HEK293T (cell line): ENCODE measurements at regions not wholly inside any gene's neighbourhood (a gene's known extent, or its start where the extent isn't known, plus 50 kb on each side); places are given as distances from the start of the nearest gene placed in this dataset.
"Not testable (repeated sequence)": the region's sequence is repeated elsewhere in the genome, so short reads cannot be mapped to it uniquely, and the experiment has no call there.

Experiments used
- CTCF ChIA-PET: fragments of 350-600 bp; formaldehyde crosslinking; extraction: SDS; loops from one replicate; lab custom pipeline; 2021; ENCODE audit warnings: antibody characterized with exemption, inconsistent platforms; lab: Yijun Ruan, JAX
- POLR2A ChIA-PET: fragments of 350-600 bp; formaldehyde crosslinking; extraction: SDS; loops from one replicate; lab custom pipeline; 2020; ENCODE audit warnings: antibody characterized with exemption, inconsistent platforms; lab: Yijun Ruan, JAX
- DNase-seq: peaks from one replicate; pipeline ENCODE4 v3.0.0; 2012; ENCODE audit warnings: mixed read lengths; ENCODE audit errors: extremely low spot score
- ARNT ChIP-seq: fragments of 450-650 bp; IDR thresholded peaks from 2 replicates; pipeline ENCODE4 v1.6.1; 2017; ENCODE audit warnings: mild to moderate bottlenecking
- BHLHE40 ChIP-seq: fragments of 450-650 bp; IDR thresholded peaks from 2 replicates; pipeline ENCODE4 v1.6.1; 2016; ENCODE audit warnings: mild to moderate bottlenecking, moderate library complexity, borderline replicate concordance
- CTBP1 ChIP-seq: fragments of 450-650 bp; IDR thresholded peaks from 2 replicates; pipeline ENCODE4 v1.6.1; 2016; ENCODE audit warnings: borderline replicate concordance
- ELF4 ChIP-seq: fragments of 450-650 bp; IDR thresholded peaks from 2 replicates; pipeline ENCODE4 v1.6.1; 2017; ENCODE audit warnings: antibody characterized with exemption
- FOXA1 ChIP-seq: fragments of 450-650 bp; IDR thresholded peaks from 2 replicates; pipeline ENCODE4 v1.6.1; 2016; ENCODE audit warnings: mild to moderate bottlenecking
- FOXK2 ChIP-seq: fragments of 450-650 bp; IDR thresholded peaks from 2 replicates; pipeline ENCODE4 v1.6.1; 2016; ENCODE audit warnings: mild to moderate bottlenecking
- FOXM1 ChIP-seq: fragments of 450-650 bp; IDR thresholded peaks from 2 replicates; pipeline ENCODE4 v1.6.1; 2017; ENCODE audit warnings: mild to moderate bottlenecking, borderline replicate concordance
- HDGF ChIP-seq: fragments of 450-650 bp; IDR thresholded peaks from 2 replicates; pipeline ENCODE4 v1.6.1; 2017; ENCODE audit warnings: antibody characterized with exemption, borderline replicate concordance
- L3MBTL2 ChIP-seq: fragments of 450-650 bp; conservative IDR thresholded peaks from 2 replicates; pipeline ENCODE4 v1.6.1; 2016; ENCODE audit warnings: mild to moderate bottlenecking
- LEF1 ChIP-seq: fragments of 450-650 bp; IDR thresholded peaks from 2 replicates; pipeline ENCODE4 v1.6.1; 2017; ENCODE audit warnings: mild to moderate bottlenecking, borderline replicate concordance
- NFRKB ChIP-seq: fragments of 450-650 bp; IDR thresholded peaks from 2 replicates; pipeline ENCODE4 v1.6.1; 2016; ENCODE audit warnings: mild to moderate bottlenecking, moderate library complexity
- PKNOX1 ChIP-seq: fragments of 450-650 bp; IDR thresholded peaks from 2 replicates; pipeline ENCODE4 v1.6.1; 2016
- SUZ12 ChIP-seq: fragments of 450-650 bp; IDR thresholded peaks from 2 replicates; pipeline ENCODE4 v1.6.1; 2016; ENCODE audit warnings: mild to moderate bottlenecking
- TARDBP ChIP-seq: fragments of 450-650 bp; IDR thresholded peaks from 2 replicates; pipeline ENCODE4 v1.6.1; 2016
- ZNF384 ChIP-seq: fragments of 450-650 bp; IDR thresholded peaks from 2 replicates; pipeline ENCODE4 v1.6.1; 2016

- CTCF ChIA-PET: no interaction called here
- no peak for DNase-seq
- TF ChIP-seq CTBP1: no peak
- TF ChIP-seq ZNF384: no peak
- no peak for TF ChIP-seq PKNOX1
- no peak for TF ChIP-seq FOXA1
- TF ChIP-seq HDGF: no peak
- POLR2A ChIA-PET: no interaction called here
Measured at GRCh38 chr4:107509615-107510014, 210.4 kb downstream of the PAPSS1 start.

GRCh38 chr4:107500551-107500950 lies 219.5 kb downstream of the PAPSS1 start:
- no peak for DNase-seq
- TF ChIP-seq FOXM1 (no peak), CTBP1 (no peak), PKNOX1 (no peak), SUZ12 (no peak), TARDBP (no peak), FOXK2 (no peak), BHLHE40 (no peak), ELF4 (no peak), ARNT (no peak)
- POLR2A ChIA-PET: no interaction called here
- CTCF ChIA-PET: no interaction called here

GRCh38 chr4:107497054-107497453 lies 223.0 kb downstream of the PAPSS1 start:
- TF ChIP-seq ELF4: no peak
- POLR2A ChIA-PET: no interaction called here
- no peak for DNase-seq
- CTCF ChIA-PET: no interaction called here

- TF ChIP-seq ZNF384: no peak
- TF ChIP-seq ARNT: no peak
- TF ChIP-seq L3MBTL2: no peak
- no peak for TF ChIP-seq ELF4
- TF ChIP-seq BHLHE40: no peak
- POLR2A ChIA-PET: no interaction called here
- CTCF ChIA-PET: no interaction called here
- no peak for DNase-seq
Measured at GRCh38 chr4:107492566-107492965, 227.5 kb downstream of the PAPSS1 start.

- ChIA-PET POLR2A (no interaction called here), CTCF (no interaction called here)
- TF ChIP-seq ELF4 (no peak), ZNF384 (no peak), FOXK2 (no peak), CTBP1 (no peak), FOXA1 (no peak), SUZ12 (no peak), FOXM1 (no peak), LEF1 (no peak), BHLHE40 (no peak), ARNT (no peak)
- DNase-seq: no peak
Measured at GRCh38 chr4:107490116-107490515, 229.9 kb downstream of the PAPSS1 start.

- POLR2A ChIA-PET, CTCF ChIA-PET, DNase-seq: not testable (repeated sequence)
Measured at GRCh38 chr4:107483621-107484020, 236.4 kb downstream of the PAPSS1 start.

- no peak for DNase-seq
- ChIA-PET CTCF (no interaction called here), POLR2A (no interaction called here)
- TF ChIP-seq BHLHE40: no peak
- no peak for TF ChIP-seq SUZ12
- no peak for TF ChIP-seq FOXM1
- TF ChIP-seq ARNT: no peak
- no peak for TF ChIP-seq LEF1
- TF ChIP-seq ZNF384: no peak
Measured at GRCh38 chr4:107482546-107482945, 237.5 kb downstream of the PAPSS1 start.

- ChIA-PET CTCF (no interaction called here), POLR2A (no interaction called here)
- no peak for TF ChIP-seq TARDBP
- TF ChIP-seq CTBP1: no peak
- TF ChIP-seq PKNOX1: no peak
- no peak for TF ChIP-seq NFRKB
- no peak for TF ChIP-seq ARNT
- TF ChIP-seq LEF1: no peak
- no peak for TF ChIP-seq SUZ12
- no peak for TF ChIP-seq FOXM1
- no peak for TF ChIP-seq ELF4
- no peak for TF ChIP-seq FOXA1
- no peak for DNase-seq
Measured at GRCh38 chr4:107478327-107478980, 241.6 kb downstream of the PAPSS1 start.
